Thyroid gland (tissue), 4 donors: ENCODE measurements at regions not wholly inside any gene's neighbourhood (a gene's known extent, or its start where the extent isn't known, plus 50 kb on each side); places are given as distances from the start of the nearest gene placed in this dataset.

Experiments used
- DNase-seq, 2 donors: peaks; one replicate each; pipeline ENCODE4 v3.0.0-alpha.2; 2019
- H3K27ac ChIP-seq, 3 donors: fragments of 200-600 bp; sonication (generic); 1 replicate in 2 of 3; 2 replicates in 1 of 3; pipeline ENCODE4 v1.5.1; 2016 to 2019; ENCODE audit warnings: mild to moderate bottlenecking in 1 of 3, moderate library complexity in 1 of 3
- H3K27me3 ChIP-seq: fragments of 200-600 bp; sonication (generic); one replicate; pipeline ENCODE4 v1.5.1; 2019
- H3K36me3 ChIP-seq, 2 donors: fragments of 200-600 bp; sonication (generic); one replicate each; pipeline ENCODE4 v1.5.1; 2016 to 2019
- H3K4me1 ChIP-seq, 2 donors: fragments of 200-600 bp; sonication (generic); one replicate each; pipeline ENCODE4 v1.5.1; 2017 to 2019
- H3K4me3 ChIP-seq, 3 donors: fragments of 200-600 bp; sonication (generic); replicated peaks in 1 of 3; 1 replicate in 2 of 3; 2 replicates in 1 of 3; pipeline ENCODE4 v1.5.1; 2016; ENCODE audit warnings: mild to moderate bottlenecking in 1 of 3
- H3K9me3 ChIP-seq: fragments of 200-600 bp; sonication (generic); one replicate; pipeline ENCODE4 v1.5.1; 2017
- POLR2A ChIP-seq, 2 donors: fragments of 450-650 bp; IDR thresholded peaks; one replicate each; pipeline ENCODE4 v1.6.1; 2017; ENCODE audit warnings: antibody characterized with exemption in 2 of 2, mild to moderate bottlenecking in 2 of 2, moderate library complexity in 1 of 2
- WGBS, 2 donors: methylation state at CpG; one replicate each; pipeline ENCODE4 v1.1.5; 2017; 5-methylcytosine and 5-hydroxymethylcytosine counted together
- intact Hi-C: fragments of 100-400 bp; cut with DNase I; formaldehyde crosslinking; loops from one replicate; pipeline ENCODE4 v1.15.1; 2023
- TF ChIP-seq, protein P1 (sequence below), 6 experiments: fragments of 200-600 bp in 3 of 6; fragments of 450-650 bp in 3 of 6; sonication (generic) in 3 of 6; IDR thresholded peaks; one replicate each; pipeline ENCODE4 v1.5.1; 2016 to 2019; ENCODE audit warnings: antibody characterized with exemption in 6 of 6, mild to moderate bottlenecking in 2 of 6, inconsistent platforms in 1 of 6, moderate library complexity in 1 of 6

DNA sequence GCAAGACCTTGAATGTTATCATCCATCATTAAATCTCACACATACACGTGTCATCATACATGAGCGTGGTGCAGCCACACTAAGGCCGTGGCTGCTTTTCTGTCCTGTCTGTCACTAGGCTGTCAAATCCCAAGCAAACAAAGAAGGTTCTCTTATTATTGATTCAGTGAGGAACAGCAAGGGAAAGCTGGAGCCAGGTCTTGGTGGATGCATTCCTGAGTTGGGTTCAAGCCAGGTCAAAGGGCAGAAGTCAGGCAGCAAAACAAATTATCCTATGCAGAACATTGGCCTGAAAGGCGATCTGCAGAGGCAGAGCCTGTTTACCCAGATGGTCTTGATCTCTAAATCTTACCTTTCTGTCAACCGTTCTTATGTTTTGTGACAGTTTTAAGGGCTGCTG is 252.3 kb downstream of the NEDD1 start:
- no peak overlapping the region for H3K4me3 ChIP-seq
- no peak for DNase-seq
- WGBS, 2 donors = 83 to 88% methylated on average over 5 of the region's 5 CpGs
- H3K27ac ChIP-seq = no peak overlapping the region
- TF ChIP-seq, protein P1, sequence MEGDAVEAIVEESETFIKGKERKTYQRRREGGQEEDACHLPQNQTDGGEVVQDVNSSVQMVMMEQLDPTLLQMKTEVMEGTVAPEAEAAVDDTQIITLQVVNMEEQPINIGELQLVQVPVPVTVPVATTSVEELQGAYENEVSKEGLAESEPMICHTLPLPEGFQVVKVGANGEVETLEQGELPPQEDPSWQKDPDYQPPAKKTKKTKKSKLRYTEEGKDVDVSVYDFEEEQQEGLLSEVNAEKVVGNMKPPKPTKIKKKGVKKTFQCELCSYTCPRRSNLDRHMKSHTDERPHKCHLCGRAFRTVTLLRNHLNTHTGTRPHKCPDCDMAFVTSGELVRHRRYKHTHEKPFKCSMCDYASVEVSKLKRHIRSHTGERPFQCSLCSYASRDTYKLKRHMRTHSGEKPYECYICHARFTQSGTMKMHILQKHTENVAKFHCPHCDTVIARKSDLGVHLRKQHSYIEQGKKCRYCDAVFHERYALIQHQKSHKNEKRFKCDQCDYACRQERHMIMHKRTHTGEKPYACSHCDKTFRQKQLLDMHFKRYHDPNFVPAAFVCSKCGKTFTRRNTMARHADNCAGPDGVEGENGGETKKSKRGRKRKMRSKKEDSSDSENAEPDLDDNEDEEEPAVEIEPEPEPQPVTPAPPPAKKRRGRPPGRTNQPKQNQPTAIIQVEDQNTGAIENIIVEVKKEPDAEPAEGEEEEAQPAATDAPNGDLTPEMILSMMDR (IDR thresholded peaks at IDR 0.05) = no peak
- no peak for TF ChIP-seq POLR2A (IDR thresholded peaks at IDR 0.05)
- no peaks in the 10 kb centered on the region for H3K36me3 ChIP-seq
- H3K4me1 ChIP-seq = no peaks in the 10 kb centered on the region
- intact Hi-C loops = no loop called here
- H3K27me3 ChIP-seq = no peaks in the 10 kb centered on the region
- H3K9me3 ChIP-seq = no peaks in the 10 kb centered on the region

DNA sequence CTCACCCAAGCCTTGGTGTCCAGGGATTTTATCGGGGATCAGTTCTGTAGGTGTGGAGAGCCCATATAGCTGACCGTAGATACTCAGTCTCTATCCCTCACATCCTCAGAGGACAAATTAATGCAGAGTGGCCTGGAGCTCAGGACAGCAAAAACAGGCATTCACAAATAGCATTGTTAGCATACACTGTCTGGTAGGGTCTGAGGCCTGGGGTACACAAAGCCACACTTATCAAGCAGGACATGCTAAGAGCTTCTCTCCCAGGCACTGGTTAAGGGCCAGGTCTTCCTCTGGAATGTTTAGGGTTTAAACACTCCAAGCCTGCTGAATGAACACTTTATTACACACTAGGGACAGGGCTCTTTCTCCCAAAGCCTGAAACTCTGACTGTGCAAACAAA is 253.2 kb downstream of the NEDD1 start:
- Histone ChIP-seq H3K4me3 (no peak overlapping the region), H3K4me1 (no peaks in the 10 kb centered on the region), H3K27ac (no peak overlapping the region), H3K36me3 (no peaks in the 10 kb centered on the region), H3K27me3 (no peaks in the 10 kb centered on the region), H3K9me3 (no peaks in the 10 kb centered on the region)
- TF ChIP-seq POLR2A (IDR thresholded peaks at IDR 0.05) = no peak
- TF ChIP-seq, protein P1 (IDR thresholded peaks at IDR 0.05) = no peak
- intact Hi-C loops = no loop called here
- DNase-seq = no peak
- WGBS, 2 donors = 78 to 96% methylated on average over 2 of the region's 2 CpGs

DNA sequence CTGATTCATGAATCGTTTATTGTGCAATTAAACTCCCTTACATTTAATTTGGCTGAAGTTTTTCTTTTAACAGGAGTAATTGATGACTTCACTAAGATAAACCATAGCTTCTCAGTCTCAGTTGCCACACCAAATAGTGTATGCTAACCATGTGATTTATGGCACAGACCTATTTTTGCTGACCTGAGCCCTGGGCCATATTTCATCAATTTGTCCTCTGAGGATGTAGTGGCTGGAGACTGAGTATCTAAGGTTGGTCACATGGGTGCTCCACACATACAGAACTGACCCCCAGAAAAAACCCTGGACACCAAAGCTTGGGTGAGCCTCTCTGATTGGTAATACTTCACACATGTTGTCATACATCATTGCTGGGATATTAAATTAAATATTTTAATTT is 255.1 kb downstream of the NEDD1 start:
- WGBS, 2 donors = 65 to 73% methylated on average over 1 of the region's 1 CpG
- H3K36me3 ChIP-seq = no peaks in the 10 kb centered on the region
- no peak overlapping the region for H3K4me3 ChIP-seq
- no peaks in the 10 kb centered on the region for H3K27me3 ChIP-seq
- TF ChIP-seq, protein P1 (IDR thresholded peaks at IDR 0.05) = no peak
- no peak for TF ChIP-seq POLR2A (IDR thresholded peaks at IDR 0.05)
- no peak overlapping the region for H3K27ac ChIP-seq
- H3K9me3 ChIP-seq = no peaks in the 10 kb centered on the region
- intact Hi-C loops = no loop called here
- no peaks in the 10 kb centered on the region for H3K4me1 ChIP-seq
- DNase-seq = no peak

DNA sequence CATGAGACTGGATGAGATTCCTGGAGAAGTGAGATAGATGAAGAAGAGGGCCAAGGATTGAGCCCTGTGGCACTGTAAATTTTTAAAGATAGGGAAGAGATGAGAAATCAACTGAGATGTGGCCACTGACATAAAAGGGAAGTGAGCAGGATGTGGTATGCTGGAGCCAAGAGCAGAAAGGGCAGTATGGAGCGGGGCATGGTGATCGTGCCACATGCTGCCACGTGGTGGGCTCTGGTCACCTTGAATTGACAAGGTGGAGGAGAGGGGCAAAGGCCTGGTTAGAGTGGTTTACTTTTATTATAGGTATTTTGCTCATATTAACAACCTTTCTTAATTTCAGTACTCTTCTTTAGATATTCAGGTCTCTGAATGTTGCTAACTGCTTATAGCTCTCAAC is 257.9 kb downstream of the NEDD1 start:
- DNase-seq = no peak
- no peaks in the 10 kb centered on the region for H3K27me3 ChIP-seq
- intact Hi-C loops = no loop called here
- H3K4me3 ChIP-seq = no peak overlapping the region
- H3K9me3 ChIP-seq = no peaks in the 10 kb centered on the region
- H3K36me3 ChIP-seq = no peaks in the 10 kb centered on the region
- TF ChIP-seq, protein P1 (IDR thresholded peaks at IDR 0.05) = no peak
- WGBS, 2 donors = 77 to 86% methylated on average over 3 of the region's 3 CpGs
- no peak overlapping the region for H3K27ac ChIP-seq
- H3K4me1 ChIP-seq = no peaks in the 10 kb centered on the region

DNA sequence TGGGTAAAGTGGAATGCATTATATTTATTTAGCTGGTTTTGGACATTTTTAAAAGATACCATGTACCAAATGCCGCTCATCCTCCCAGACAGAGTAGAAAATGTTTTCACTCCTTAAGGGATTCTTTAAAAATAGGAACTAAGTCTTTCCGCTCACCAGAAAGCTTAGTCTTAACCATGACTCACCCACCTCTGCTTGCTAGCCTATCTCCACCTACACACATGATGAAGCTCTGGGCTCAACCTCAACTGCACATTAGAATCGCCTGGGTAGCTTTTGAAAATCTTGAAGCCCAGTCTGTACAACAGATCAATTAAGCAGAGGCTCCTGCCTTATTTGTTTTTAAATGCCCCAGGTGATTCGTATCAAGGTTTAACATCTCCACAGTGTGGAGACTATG is 260.5 kb downstream of the NEDD1 start:
- Histone ChIP-seq H3K27me3 (no peaks in the 10 kb centered on the region), H3K36me3 (no peaks in the 10 kb centered on the region), H3K9me3 (no peaks in the 10 kb centered on the region), H3K4me3 (no peak overlapping the region), H3K27ac (no peak overlapping the region), H3K4me1 (no peaks in the 10 kb centered on the region)
- 90 to 94% methylated on average over 4 of the region's 4 CpGs for WGBS, 2 donors
- no peak for DNase-seq
- intact Hi-C loops = no loop called here
- TF ChIP-seq, protein P1 (IDR thresholded peaks at IDR 0.05) = no peak
- no peak for TF ChIP-seq POLR2A (IDR thresholded peaks at IDR 0.05)
